ENCODE measurements at regions not wholly inside any gene's neighbourhood (a gene's known extent, or its start where the extent isn't known, plus 50 kb on each side); places are given as distances from the start of the nearest gene placed in this dataset.
"Not testable (repeated sequence)": the region's sequence is repeated elsewhere in the genome, so short reads cannot be mapped to it uniquely, and the experiment has no call there.

- DNase-seq = no peak
These were observed 294.3 kb downstream of the RPS24 start for GRCh38 chr10:78327778-78328591.

GRCh38 chr10:78328592-78329404, 295.1 kb downstream of the RPS24 start:
- no peak for DNase-seq

- no peak for DNase-seq
These were observed 297.2 kb downstream of the RPS24 start for GRCh38 chr10:78330884-78331283.

GRCh38 chr10:78331391-78331922, 297.8 kb downstream of the RPS24 start:
- no peak for DNase-seq

GRCh38 chr10:78332012-78332411, 298.3 kb downstream of the RPS24 start:
- DNase-seq = no peak

GRCh38 chr10:78332657-78333056, 299.0 kb downstream of the RPS24 start:
- no peak for DNase-seq

- DNase-seq = no peak
These were observed 299.9 kb downstream of the RPS24 start for GRCh38 chr10:78333362-78334143.

GRCh38 chr10:78335371-78335690, 301.7 kb downstream of the RPS24 start:
- no peak for DNase-seq

GRCh38 chr10:78335691-78336401, 302.2 kb downstream of the RPS24 start:
- DNase-seq = no peak

GRCh38 chr10:78336402-78336791, 302.7 kb downstream of the RPS24 start:
- no peak for DNase-seq

GRCh38 chr10:78337016-78337415, 303.4 kb downstream of the RPS24 start:
- DNase-seq = no peak

- no peak for DNase-seq
These were observed 304.2 kb downstream of the RPS24 start for GRCh38 chr10:78337646-78338391.

- no peak for DNase-seq
These were observed 305.1 kb downstream of the RPS24 start for GRCh38 chr10:78338717-78339116.

GRCh38 chr10:78339251-78339650, 305.6 kb downstream of the RPS24 start:
- DNase-seq = no peak

- no peak for DNase-seq
These were observed 308.4 kb downstream of the RPS24 start for GRCh38 chr10:78341953-78342614.

- no peak for DNase-seq
These were observed 309.4 kb downstream of the RPS24 start for GRCh38 chr10:78342827-78343653.

- DNase-seq = not testable (repeated sequence)
These were observed 310.6 kb downstream of the RPS24 start for GRCh38 chr10:78344257-78344656.

GRCh38 chr10:78345515-78345914, 311.9 kb downstream of the RPS24 start:
- DNase-seq = not testable (repeated sequence)

GRCh38 chr10:78346721-78347120, 313.1 kb downstream of the RPS24 start:
- no peak for DNase-seq

Measured in NCI-H187 (cell line).